Esophagus muscularis mucosa (tissue), 4 donors: ENCODE measurements at regions not wholly inside any gene's neighbourhood (a gene's known extent, or its start where the extent isn't known, plus 50 kb on each side); places are given as distances from the start of the nearest gene placed in this dataset.
"Not testable (repeated sequence)": the region's sequence is repeated elsewhere in the genome, so short reads cannot be mapped to it uniquely, and the experiment has no call there.

Experiments used
- DNase-seq: peaks from one replicate; pipeline ENCODE4 v3.0.0-alpha.2; 2017; ENCODE audit errors: extremely low spot score
- H3K27ac ChIP-seq, 4 donors: fragments of 200-600 bp; sonication (generic); replicated peaks in 1 of 4; 1 replicate in 3 of 4; 2 replicates in 1 of 4; pipeline ENCODE4 v1.5.1; 2016 to 2019; ENCODE audit warnings: mild to moderate bottlenecking in 1 of 4
- H3K27me3 ChIP-seq, 4 donors: fragments of 200-600 bp; sonication (generic); one replicate each; pipeline versions ENCODE4 v1.5.1 to v1.6.0; 2016 to 2019
- H3K36me3 ChIP-seq, 4 donors: fragments of 200-600 bp; sonication (generic); one replicate each; pipeline ENCODE4 v1.5.1; 2016 to 2019
- H3K4me1 ChIP-seq, 4 donors: fragments of 200-600 bp; sonication (generic); one replicate each; pipeline ENCODE4 v1.5.1; 2016 to 2019
- H3K4me3 ChIP-seq, 4 donors: fragments of 200-600 bp; sonication (generic); 1 replicate in 2 of 4; 2 replicates in 2 of 4; pipeline ENCODE4 v1.5.1; 2016 to 2019; ENCODE audit warnings: mild to moderate bottlenecking in 4 of 4, moderate library complexity in 1 of 4
- H3K9me3 ChIP-seq, 4 donors: fragments of 200-600 bp; sonication (generic); 1 replicate in 3 of 4; 2 replicates in 1 of 4; pipeline ENCODE4 v1.5.1; 2016 to 2019
- CTCF ChIP-seq, 3 experiments: fragments of 200-600 bp in 2 of 3; fragments of 450-650 bp in 1 of 3; sonication (generic) in 2 of 3; IDR thresholded peaks; one replicate each; pipeline ENCODE4 v1.5.1; 2017 to 2019; ENCODE audit warnings: antibody characterized with exemption in 3 of 3, mild to moderate bottlenecking in 2 of 3, moderate library complexity in 1 of 3
- EP300 ChIP-seq: sonication (generic); formaldehyde crosslinking; IDR thresholded peaks from one replicate; pipeline ENCODE4 v1.6.1; 2017; ENCODE audit warnings: antibody characterized with exemption
- POLR2A ChIP-seq: fragments of 450-650 bp; IDR thresholded peaks from one replicate; pipeline ENCODE4 v1.6.1; 2017; ENCODE audit warnings: antibody characterized with exemption, moderate library complexity, mild to moderate bottlenecking, low read depth
- POLR2AphosphoS5 ChIP-seq, 2 donors: sonication (generic); formaldehyde crosslinking; IDR thresholded peaks; one replicate each; pipeline ENCODE4 v1.6.1; 2017; ENCODE audit warnings: antibody characterized with exemption in 2 of 2
- WGBS: methylation state at CpG from one replicate; pipeline ENCODE4 v1.1.5; 2018; 5-methylcytosine and 5-hydroxymethylcytosine counted together
- intact Hi-C: fragments of 100-400 bp; cut with DNase I; formaldehyde crosslinking; loops from one replicate; pipeline ENCODE4 v1.15.1; 2023

DNA sequence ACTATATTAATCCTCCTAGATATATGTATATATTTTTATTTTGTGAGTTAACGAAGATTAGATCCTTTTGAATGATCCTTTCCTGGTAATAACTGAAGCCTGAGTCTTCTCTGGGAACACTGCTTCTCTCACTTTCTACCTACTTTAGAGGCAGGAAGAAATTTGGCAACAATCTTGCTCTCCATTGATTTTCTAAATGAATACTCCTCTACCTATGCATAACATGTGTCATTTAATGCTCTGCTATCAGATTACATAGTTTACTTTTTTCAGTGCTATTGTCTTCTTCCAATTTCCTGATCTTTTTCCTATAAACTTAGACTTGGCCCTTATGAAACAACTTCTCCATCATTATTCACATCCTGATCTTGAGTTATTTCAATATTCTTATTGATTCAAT is 60.4 kb upstream of the PDHA2 start:
- Histone ChIP-seq H3K4me1 (no peaks in the 10 kb centered on the region), H3K27ac (no peak overlapping the region), H3K27me3 (no peaks in the 10 kb centered on the region), H3K4me3 (no peak overlapping the region), H3K9me3 (no peaks in the 10 kb centered on the region), H3K36me3 (no peaks in the 10 kb centered on the region)
- 88% methylated on average over 1 of the region's 1 CpG for WGBS
- TF ChIP-seq EP300 (no peak), POLR2AphosphoS5 (IDR thresholded peaks at IDR 0.05) (no peak), POLR2A (no peak), CTCF (IDR thresholded peaks at IDR 0.05) (no peak)
- DNase-seq = no peak
- intact Hi-C loops = no loop called here

DNA sequence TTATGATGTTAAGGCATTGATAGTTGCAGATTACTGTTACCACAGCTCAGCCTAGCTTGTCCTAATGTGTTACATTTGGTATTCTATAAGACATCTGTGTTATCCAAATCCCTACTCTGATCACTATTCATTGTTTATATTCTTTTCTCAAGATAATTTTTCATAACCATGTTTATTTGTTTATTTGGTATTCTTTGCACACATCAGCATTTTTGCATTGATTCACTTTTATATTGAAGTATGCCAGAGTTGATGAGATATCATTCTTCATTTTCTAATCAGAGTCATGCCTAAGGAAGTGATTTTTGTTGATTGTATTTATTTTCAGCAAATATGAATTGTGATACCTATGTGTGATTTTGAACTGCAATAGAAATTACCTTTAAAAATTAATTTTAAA is 61.2 kb upstream of the PDHA2 start:
- TF ChIP-seq CTCF (IDR thresholded peaks at IDR 0.05) (no peak), EP300 (no peak), POLR2A (no peak), POLR2AphosphoS5 (IDR thresholded peaks at IDR 0.05) (no peak)
- Histone ChIP-seq H3K27me3 (no peaks in the 10 kb centered on the region), H3K27ac (no peak overlapping the region), H3K9me3 (no peaks in the 10 kb centered on the region), H3K4me1 (no peaks in the 10 kb centered on the region), H3K4me3 (no peak overlapping the region), H3K36me3 (no peaks in the 10 kb centered on the region)
- DNase-seq = no peak
- intact Hi-C loops = no loop called here

DNA sequence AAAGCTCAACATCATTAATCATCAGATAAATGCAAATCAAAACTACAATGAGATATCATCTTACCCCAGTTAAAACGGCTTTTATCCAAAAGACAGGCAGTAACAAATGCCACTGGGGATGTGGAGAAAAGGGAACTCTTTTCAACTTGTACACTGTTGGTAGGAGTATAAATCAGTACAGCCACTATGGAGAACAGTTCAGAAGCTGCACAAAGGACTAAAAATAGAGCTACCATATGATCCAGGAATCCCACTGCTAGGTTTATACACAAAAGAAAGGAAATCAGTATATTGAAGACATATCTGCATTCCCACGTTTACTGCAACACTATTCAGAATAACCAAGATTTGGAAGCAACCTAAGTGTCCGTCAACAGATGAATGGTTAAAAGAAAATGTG is 69.3 kb upstream of the PDHA2 start:
- H3K27me3 ChIP-seq, H3K4me3 ChIP-seq, DNase-seq, H3K36me3 ChIP-seq, H3K9me3 ChIP-seq, intact Hi-C loops, H3K27ac ChIP-seq, H3K4me1 ChIP-seq: not testable (repeated sequence)
- WGBS = 75% methylated on average over 3 of the region's 3 CpGs

DNA sequence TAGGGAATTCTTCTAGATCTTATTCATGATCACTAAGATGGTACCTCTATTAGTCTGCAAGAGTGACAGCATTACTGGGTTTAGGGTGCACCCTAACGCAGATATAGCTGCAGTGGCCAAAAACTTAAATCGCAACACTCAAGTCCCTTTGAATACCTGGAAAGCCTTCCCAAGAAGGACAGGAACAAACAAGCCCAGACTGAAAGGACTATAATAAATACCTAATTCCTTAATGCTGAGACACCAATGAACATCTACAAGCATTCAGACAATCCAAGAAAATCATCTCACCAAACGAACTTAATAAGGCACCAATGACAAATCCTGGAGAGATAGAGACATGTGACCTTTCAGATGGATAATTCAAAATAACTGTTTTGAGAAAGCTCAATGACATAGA is 74.9 kb upstream of the PDHA2 start:
- H3K9me3 ChIP-seq = no peaks in the 10 kb centered on the region

GRCh38 chr4:95761871-95762270 is 78.0 kb upstream of the PDHA2 start:
- Histone ChIP-seq H3K27ac (no peak overlapping the region), H3K36me3 (no peaks in the 10 kb centered on the region), H3K9me3 (no peaks in the 10 kb centered on the region), H3K4me1 (no peaks in the 10 kb centered on the region), H3K27me3 (no peaks in the 10 kb centered on the region), H3K4me3 (no peak overlapping the region)
- intact Hi-C loops = no loop called here
- 77% methylated on average over 3 of the region's 3 CpGs for WGBS
- TF ChIP-seq EP300 (no peak), CTCF (IDR thresholded peaks at IDR 0.05) (no peak), POLR2AphosphoS5 (IDR thresholded peaks at IDR 0.05) (no peak), POLR2A (no peak)
- DNase-seq = no peak

More for the DNA sequence above, 74.9 kb upstream of the PDHA2 start:
- no peaks in the 10 kb centered on the region for H3K4me1 ChIP-seq
- H3K27ac ChIP-seq = no peak overlapping the region
- TF ChIP-seq POLR2A (no peak), POLR2AphosphoS5 (IDR thresholded peaks at IDR 0.05) (no peak), CTCF (IDR thresholded peaks at IDR 0.05) (no peak), EP300 (no peak)
- 85% methylated on average over 3 of the region's 3 CpGs for WGBS
- H3K4me3 ChIP-seq = no peak overlapping the region
- no peaks in the 10 kb centered on the region for H3K27me3 ChIP-seq
- H3K36me3 ChIP-seq = no peaks in the 10 kb centered on the region
- intact Hi-C loops = no loop called here
- DNase-seq = no peak
